K562 (cell line): ENCODE measurements at regions not wholly inside any gene's neighbourhood (a gene's known extent, or its start where the extent isn't known, plus 50 kb on each side); places are given as distances from the start of the nearest gene placed in this dataset.

Experiments used
- ETV5 ChIP-seq: sonication (generic); formaldehyde crosslinking; IDR thresholded peaks from 2 replicates; pipeline ENCODE4 v1.4.0; 2020; ENCODE audit warnings: low read depth, mild to moderate bottlenecking, missing genetic modification reagents
- FOXK1 ChIP-seq: sonication (generic); formaldehyde crosslinking; IDR thresholded peaks from 2 replicates; pipeline ENCODE4 v1.8.0; 2022; ENCODE audit warnings: missing genetic modification reagents, mild to moderate bottlenecking, borderline replicate concordance
- GATA2 ChIP-seq: sonication (generic); formaldehyde crosslinking; IDR thresholded peaks from 2 replicates; pipeline ENCODE4 v1.4.0; 2020; ENCODE audit warnings: mild to moderate bottlenecking, missing genetic modification reagents
- HMGN3 ChIP-seq: IDR thresholded peaks from 2 replicates; pipeline ENCODE4 v1.6.1; 2011; ENCODE audit warnings: borderline replicate concordance, low read depth, mild to moderate bottlenecking, mixed read lengths, low read length; ENCODE audit not compliant: insufficient read length; ENCODE audit errors: extremely low read depth
- KDM2B ChIP-seq: fragments of 250-450 bp; sonication (Bioruptor Pico); IDR thresholded peaks from 2 replicates; pipeline ENCODE4 v1.8.0; 2021; ENCODE audit warnings: mild to moderate bottlenecking, moderate library complexity
- NCOA1 ChIP-seq: fragments of 450-650 bp; IDR thresholded peaks from 2 replicates; pipeline ENCODE4 v1.6.1; 2016; ENCODE audit warnings: low read depth
- TF ChIP-seq, protein P1 (sequence below): sonication (generic); formaldehyde crosslinking; IDR thresholded peaks from 2 replicates; pipeline ENCODE4 v1.8.0; 2022; ENCODE audit warnings: mild to moderate bottlenecking, missing genetic modification reagents
- TF ChIP-seq, protein P2 (sequence below): fragments of 450-650 bp; conservative IDR thresholded peaks from 2 replicates; pipeline ENCODE4 v1.6.1; 2016; ENCODE audit warnings: missing genetic modification characterization, low read depth, mild to moderate bottlenecking, control low read depth, missing compliant biosample characterization
- TF ChIP-seq, protein P3 (sequence below): fragments of 250-450 bp; sonication (Bioruptor Pico); IDR thresholded peaks from 2 replicates; pipeline ENCODE4 v1.6.1; 2021; ENCODE audit warnings: mild to moderate bottlenecking

DNA sequence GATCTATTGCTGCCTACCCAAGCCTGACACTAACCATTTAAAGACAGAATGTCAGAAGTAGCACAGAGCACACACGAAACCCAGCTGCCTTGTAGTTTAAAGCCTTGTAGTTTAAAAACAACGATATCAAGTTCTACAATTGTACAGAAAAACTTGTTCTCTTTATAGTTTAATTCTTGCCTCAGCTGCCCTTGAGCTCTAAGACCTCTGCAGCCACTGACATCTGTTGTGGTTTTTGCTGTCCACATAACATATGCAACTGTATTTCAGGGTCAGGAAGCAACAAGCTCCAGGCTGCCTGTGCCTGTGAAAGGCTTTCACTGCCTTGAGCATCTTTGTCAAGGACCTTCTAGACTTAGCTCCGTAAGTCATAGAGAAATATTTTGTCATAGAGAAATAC, 227.2 kb downstream of the SPCS3 start (continued):
- TF ChIP-seq, protein P1, sequence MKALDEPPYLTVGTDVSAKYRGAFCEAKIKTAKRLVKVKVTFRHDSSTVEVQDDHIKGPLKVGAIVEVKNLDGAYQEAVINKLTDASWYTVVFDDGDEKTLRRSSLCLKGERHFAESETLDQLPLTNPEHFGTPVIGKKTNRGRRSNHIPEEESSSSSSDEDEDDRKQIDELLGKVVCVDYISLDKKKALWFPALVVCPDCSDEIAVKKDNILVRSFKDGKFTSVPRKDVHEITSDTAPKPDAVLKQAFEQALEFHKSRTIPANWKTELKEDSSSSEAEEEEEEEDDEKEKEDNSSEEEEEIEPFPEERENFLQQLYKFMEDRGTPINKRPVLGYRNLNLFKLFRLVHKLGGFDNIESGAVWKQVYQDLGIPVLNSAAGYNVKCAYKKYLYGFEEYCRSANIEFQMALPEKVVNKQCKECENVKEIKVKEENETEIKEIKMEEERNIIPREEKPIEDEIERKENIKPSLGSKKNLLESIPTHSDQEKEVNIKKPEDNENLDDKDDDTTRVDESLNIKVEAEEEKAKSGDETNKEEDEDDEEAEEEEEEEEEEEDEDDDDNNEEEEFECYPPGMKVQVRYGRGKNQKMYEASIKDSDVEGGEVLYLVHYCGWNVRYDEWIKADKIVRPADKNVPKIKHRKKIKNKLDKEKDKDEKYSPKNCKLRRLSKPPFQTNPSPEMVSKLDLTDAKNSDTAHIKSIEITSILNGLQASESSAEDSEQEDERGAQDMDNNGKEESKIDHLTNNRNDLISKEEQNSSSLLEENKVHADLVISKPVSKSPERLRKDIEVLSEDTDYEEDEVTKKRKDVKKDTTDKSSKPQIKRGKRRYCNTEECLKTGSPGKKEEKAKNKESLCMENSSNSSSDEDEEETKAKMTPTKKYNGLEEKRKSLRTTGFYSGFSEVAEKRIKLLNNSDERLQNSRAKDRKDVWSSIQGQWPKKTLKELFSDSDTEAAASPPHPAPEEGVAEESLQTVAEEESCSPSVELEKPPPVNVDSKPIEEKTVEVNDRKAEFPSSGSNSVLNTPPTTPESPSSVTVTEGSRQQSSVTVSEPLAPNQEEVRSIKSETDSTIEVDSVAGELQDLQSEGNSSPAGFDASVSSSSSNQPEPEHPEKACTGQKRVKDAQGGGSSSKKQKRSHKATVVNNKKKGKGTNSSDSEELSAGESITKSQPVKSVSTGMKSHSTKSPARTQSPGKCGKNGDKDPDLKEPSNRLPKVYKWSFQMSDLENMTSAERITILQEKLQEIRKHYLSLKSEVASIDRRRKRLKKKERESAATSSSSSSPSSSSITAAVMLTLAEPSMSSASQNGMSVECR (CRISPR knock-in tag) = no peak
- TF ChIP-seq HMGN3 = no peak
- TF ChIP-seq, protein P2, sequence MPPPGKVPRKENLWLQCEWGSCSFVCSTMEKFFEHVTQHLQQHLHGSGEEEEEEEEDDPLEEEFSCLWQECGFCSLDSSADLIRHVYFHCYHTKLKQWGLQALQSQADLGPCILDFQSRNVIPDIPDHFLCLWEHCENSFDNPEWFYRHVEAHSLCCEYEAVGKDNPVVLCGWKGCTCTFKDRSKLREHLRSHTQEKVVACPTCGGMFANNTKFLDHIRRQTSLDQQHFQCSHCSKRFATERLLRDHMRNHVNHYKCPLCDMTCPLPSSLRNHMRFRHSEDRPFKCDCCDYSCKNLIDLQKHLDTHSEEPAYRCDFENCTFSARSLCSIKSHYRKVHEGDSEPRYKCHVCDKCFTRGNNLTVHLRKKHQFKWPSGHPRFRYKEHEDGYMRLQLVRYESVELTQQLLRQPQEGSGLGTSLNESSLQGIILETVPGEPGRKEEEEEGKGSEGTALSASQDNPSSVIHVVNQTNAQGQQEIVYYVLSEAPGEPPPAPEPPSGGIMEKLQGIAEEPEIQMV (tag) = no peak
- TF ChIP-seq, protein P3, sequence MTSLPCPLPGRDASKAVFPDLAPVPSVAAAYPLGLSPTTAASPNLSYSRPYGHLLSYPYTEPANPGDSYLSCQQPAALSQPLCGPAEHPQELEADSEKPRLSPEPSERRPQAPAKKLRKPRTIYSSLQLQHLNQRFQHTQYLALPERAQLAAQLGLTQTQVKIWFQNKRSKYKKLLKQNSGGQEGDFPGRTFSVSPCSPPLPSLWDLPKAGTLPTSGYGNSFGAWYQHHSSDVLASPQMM (CRISPR knock-in tag) = no peak
- no peak for TF ChIP-seq ETV5
- TF ChIP-seq NCOA1 = no peak
- TF ChIP-seq KDM2B (CRISPR knock-in tag) = no peak
- TF ChIP-seq GATA2 (CRISPR knock-in tag) = no peak
- TF ChIP-seq FOXK1 (CRISPR knock-in tag) = no peak
